Trophoblast cell (in vitro differentiated cells and primary cell): ENCODE measurements at regions not wholly inside any gene's neighbourhood (a gene's known extent, or its start where the extent isn't known, plus 50 kb on each side); places are given as distances from the start of the nearest gene placed in this dataset.
A peak's percentile ranks its signal among the peaks of the same experiment; 100 is the strongest.

Experiments used
- DNase-seq, 2 donors: peaks; one replicate each; pipeline ENCODE4 v3.0.0-alpha.2; 2016
- H2AFZ ChIP-seq: 2 replicates; pipeline ENCODE4 v1.6.1; 2013; ENCODE audit warnings: low read length, moderate library complexity, mild to moderate bottlenecking; ENCODE audit not compliant: insufficient read depth, poor library complexity
- H2AK5ac ChIP-seq: 2 replicates; pipeline ENCODE4 v1.6.1; 2013; ENCODE audit warnings: mild to moderate bottlenecking, low read length
- H2BK120ac ChIP-seq: 2 replicates; pipeline ENCODE4 v1.6.1; 2013; ENCODE audit warnings: low read length, mild to moderate bottlenecking, moderate library complexity; ENCODE audit not compliant: insufficient read depth, poor library complexity
- H2BK12ac ChIP-seq: 2 replicates; pipeline ENCODE4 v1.6.1; 2013; ENCODE audit warnings: mild to moderate bottlenecking, low read length, moderate library complexity
- H2BK5ac ChIP-seq: 2 replicates; pipeline ENCODE4 v1.6.1; 2013; ENCODE audit warnings: low read length, low read depth, moderate library complexity, mild to moderate bottlenecking; ENCODE audit not compliant: poor library complexity
- H3K14ac ChIP-seq: 2 replicates; pipeline ENCODE4 v1.6.1; 2013; ENCODE audit warnings: mild to moderate bottlenecking, low read length
- H3K18ac ChIP-seq: 2 replicates; pipeline ENCODE4 v1.6.1; 2013; ENCODE audit warnings: mild to moderate bottlenecking, low read length
- H3K23ac ChIP-seq: 2 replicates; pipeline ENCODE4 v1.6.1; 2013; ENCODE audit warnings: low read length
- H3K27ac ChIP-seq: 2 replicates; pipeline ENCODE4 v1.5.1; 2013; ENCODE audit warnings: low read depth, mild to moderate bottlenecking, inconsistent platforms, low read length, moderate library complexity
- H3K27me3 ChIP-seq: 2 replicates; pipeline ENCODE4 v1.6.1; 2013; ENCODE audit warnings: inconsistent platforms, mild to moderate bottlenecking, low read length, moderate library complexity; ENCODE audit not compliant: insufficient read depth
- H3K36me3 ChIP-seq, 2 experiments: 1 replicate in 1 of 2; 2 replicates in 1 of 2; pipeline ENCODE4 v1.6.1; 2013; ENCODE audit warnings: low read length in 2 of 2, mild to moderate bottlenecking in 2 of 2, moderate library complexity in 1 of 2; ENCODE audit not compliant: insufficient read depth in 2 of 2, control insufficient read depth in 1 of 2
- H3K4ac ChIP-seq: 2 replicates; pipeline ENCODE4 v1.6.1; 2013; ENCODE audit warnings: low read depth, mild to moderate bottlenecking, low read length, moderate library complexity
- H3K4me1 ChIP-seq, 2 experiments: 1 replicate in 1 of 2; 2 replicates in 1 of 2; pipeline ENCODE4 v1.6.1; 2013; ENCODE audit warnings: low read length in 2 of 2, mild to moderate bottlenecking in 2 of 2, moderate library complexity in 1 of 2; ENCODE audit not compliant: insufficient read depth in 2 of 2, control insufficient read depth in 1 of 2
- H3K4me2 ChIP-seq: 2 replicates; pipeline ENCODE4 v1.6.1; 2013; ENCODE audit warnings: inconsistent platforms, mild to moderate bottlenecking, low read length, moderate library complexity
- H3K4me3 ChIP-seq: 2 replicates; pipeline ENCODE4 v1.5.1; 2013; ENCODE audit warnings: mild to moderate bottlenecking, low read depth, low read length, inconsistent platforms
- H3K79me1 ChIP-seq: one replicate; pipeline ENCODE4 v1.6.1; 2013; ENCODE audit warnings: low read length
- H3K79me2 ChIP-seq: 2 replicates; pipeline ENCODE4 v1.6.1; 2013; ENCODE audit warnings: low read length, mild to moderate bottlenecking; ENCODE audit not compliant: control insufficient read depth, insufficient read depth, poor library complexity
- H3K9ac ChIP-seq: 2 replicates; pipeline ENCODE4 v1.6.1; 2013; ENCODE audit warnings: mild to moderate bottlenecking, low read length
- H3K9me3 ChIP-seq: 2 replicates; pipeline ENCODE4 v1.6.1; 2013; ENCODE audit warnings: low read depth, mild to moderate bottlenecking, control low read depth, inconsistent platforms, low read length; ENCODE audit not compliant: insufficient read depth
- H4K12ac ChIP-seq: 2 replicates; pipeline ENCODE4 v1.6.1; 2013; ENCODE audit warnings: low read depth, mild to moderate bottlenecking, low read length, moderate library complexity
- H4K8ac ChIP-seq: 2 replicates; pipeline ENCODE4 v1.6.1; 2013; ENCODE audit warnings: low read depth, mild to moderate bottlenecking, low read length, moderate library complexity
- H4K91ac ChIP-seq: one replicate; pipeline ENCODE4 v1.6.1; 2013; ENCODE audit warnings: low read depth, mild to moderate bottlenecking, low read length, moderate library complexity
- WGBS: extraction: QIAGEN DNeasy Blood & Tissue Kit; methylation state at CpG from one replicate; pipeline ENCODE4 v1.1.7; 2013; ENCODE audit warnings: missing lambda C conversion rate; ENCODE audit not compliant: insufficient read length, insufficient coverage; ENCODE audit errors: extremely low coverage; 5-methylcytosine and 5-hydroxymethylcytosine counted together

- no peak overlapping the region for H3K18ac ChIP-seq
- H2BK12ac ChIP-seq = no peak overlapping the region
- H3K4ac ChIP-seq = no peak overlapping the region
- H3K79me1 ChIP-seq = no peaks in the 10 kb centered on the region
- H3K4me3 ChIP-seq = peak overlapping the region; percentile 55
- H3K4me1 ChIP-seq = peaks cover 0 to 4% of the 10 kb centered on the region in 2 experiments
- no peak overlapping the region for H4K91ac ChIP-seq
- no peak overlapping the region for H2BK120ac ChIP-seq
- H3K9me3 ChIP-seq = no peaks in the 10 kb centered on the region
- no CpG with 5 or more reads among the region's 39 CpGs for WGBS
- no peak overlapping the region for H2AFZ ChIP-seq
- H3K4me2 ChIP-seq = peak overlapping the region; percentile 76
- H3K27me3 ChIP-seq = peaks cover 20% of the 10 kb centered on the region
- no peak overlapping the region for H3K27ac ChIP-seq
- no peak overlapping the region for H3K9ac ChIP-seq
- H4K12ac ChIP-seq = no peak overlapping the region
- no peaks in the 10 kb centered on the region for H3K36me3 ChIP-seq
- H4K8ac ChIP-seq = no peak overlapping the region
- H3K79me2 ChIP-seq = no peaks in the 10 kb centered on the region
- DNase-seq = no peak
- no peak overlapping the region for H3K14ac ChIP-seq
- no peak overlapping the region for H2AK5ac ChIP-seq
- no peak overlapping the region for H3K23ac ChIP-seq
- H2BK5ac ChIP-seq = no peak overlapping the region
These were observed 366.3 kb upstream of the ESRRG start for GRCh38 chr1:217089361-217090014.

- no CpG with 5 or more reads among the region's 13 CpGs for WGBS
- no peaks in the 10 kb centered on the region for H3K79me2 ChIP-seq
These were observed 365.5 kb upstream of the ESRRG start for GRCh38 chr1:217088521-217089284.

DNA sequence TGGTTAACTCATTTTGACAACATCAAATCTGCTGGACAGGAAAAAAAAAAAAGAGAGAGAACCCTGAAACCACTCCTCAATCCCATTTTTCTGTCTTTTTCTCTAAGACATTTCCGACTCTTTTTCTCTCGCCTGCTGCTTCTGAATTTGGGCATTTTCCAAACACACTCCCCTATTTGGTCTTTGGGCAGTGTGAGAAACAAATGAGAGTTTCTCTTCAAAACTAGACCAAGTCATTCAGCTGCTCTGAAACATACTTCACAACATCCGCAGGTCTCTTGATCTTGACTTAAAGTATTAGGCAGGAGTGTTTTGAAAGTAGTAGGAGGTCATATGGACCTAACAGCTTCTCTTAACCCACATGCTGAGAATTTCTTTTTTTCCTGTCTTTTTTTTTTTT, 364.8 kb upstream of the ESRRG start:
- H3K36me3 ChIP-seq = no peaks in the 10 kb centered on the region

More at GRCh38 chr1:217088521-217089284, 365.5 kb upstream of the ESRRG start:
- Histone ChIP-seq H3K4me2 (no peak overlapping the region), H2BK12ac (no peak overlapping the region), H3K36me3 (no peaks in the 10 kb centered on the region), H3K18ac (no peak overlapping the region), H2BK120ac (no peak overlapping the region), H3K14ac (no peak overlapping the region), H4K8ac (no peak overlapping the region), H3K4ac (no peak overlapping the region), H3K4me3 (no peak overlapping the region), H3K23ac (no peak overlapping the region), H3K27ac (no peak overlapping the region), H2AFZ (no peak overlapping the region), H3K27me3 (peaks cover 20% of the 10 kb centered on the region), H4K12ac (no peak overlapping the region), H3K4me1 (peaks cover 0 to 4% of the 10 kb centered on the region in 2 experiments), H3K9me3 (no peaks in the 10 kb centered on the region), H4K91ac (no peak overlapping the region), H2BK5ac (no peak overlapping the region), H3K79me1 (no peaks in the 10 kb centered on the region), H2AK5ac (no peak overlapping the region), H3K9ac (no peak overlapping the region)
- no peak for DNase-seq

DNA sequence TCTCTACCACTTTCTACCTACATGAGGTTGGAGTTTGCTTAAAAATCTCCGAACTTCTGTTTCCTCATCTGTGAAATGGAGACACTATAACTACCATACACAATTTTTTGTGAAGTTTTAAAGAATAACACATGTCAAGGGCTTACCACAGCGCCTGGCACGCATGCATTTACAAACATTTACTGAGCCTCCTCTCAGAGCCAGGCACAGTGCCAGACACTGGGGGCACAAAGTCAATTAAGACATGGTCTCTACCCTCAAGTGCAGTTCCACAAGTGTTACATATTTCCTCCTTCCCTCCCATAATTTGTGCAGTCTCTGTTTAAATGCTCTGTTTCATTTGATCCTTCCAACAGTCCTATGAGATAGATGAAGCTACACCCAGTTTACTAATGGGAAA, 356.4 kb upstream of the ESRRG start:
- Histone ChIP-seq H2AK5ac (no peak overlapping the region), H3K9ac (no peak overlapping the region), H3K4me1 (no peaks in the 10 kb centered on the region), H2BK12ac (no peak overlapping the region), H3K9me3 (no peaks in the 10 kb centered on the region), H2AFZ (no peak overlapping the region), H4K91ac (no peak overlapping the region), H4K8ac (no peak overlapping the region), H3K18ac (no peak overlapping the region), H2BK5ac (no peak overlapping the region), H3K27ac (no peak overlapping the region), H4K12ac (no peak overlapping the region), H3K4ac (no peak overlapping the region), H3K4me3 (no peak overlapping the region), H3K27me3 (no peaks in the 10 kb centered on the region), H3K79me2 (no peaks in the 10 kb centered on the region), H3K79me1 (no peaks in the 10 kb centered on the region), H3K4me2 (no peak overlapping the region), H3K14ac (no peak overlapping the region), H3K23ac (no peak overlapping the region), H3K36me3 (no peaks in the 10 kb centered on the region), H2BK120ac (no peak overlapping the region)
- no CpG with 5 or more reads among the region's 3 CpGs for WGBS
- no peak for DNase-seq

More for the DNA sequence above, 364.8 kb upstream of the ESRRG start:
- Histone ChIP-seq H3K4me3 (no peak overlapping the region), H2BK120ac (no peak overlapping the region), H3K4me1 (peaks cover 0 to 4% of the 10 kb centered on the region in 2 experiments), H3K14ac (no peak overlapping the region), H3K79me2 (no peaks in the 10 kb centered on the region), H3K9me3 (no peaks in the 10 kb centered on the region), H3K18ac (no peak overlapping the region), H3K23ac (no peak overlapping the region), H3K4ac (no peak overlapping the region), H2AK5ac (no peak overlapping the region), H3K4me2 (no peak overlapping the region), H2BK12ac (no peak overlapping the region), H3K79me1 (no peaks in the 10 kb centered on the region), H3K9ac (no peak overlapping the region), H4K12ac (no peak overlapping the region), H4K8ac (no peak overlapping the region), H2BK5ac (no peak overlapping the region), H2AFZ (no peak overlapping the region), H4K91ac (no peak overlapping the region), H3K27me3 (peaks cover 20% of the 10 kb centered on the region), H3K27ac (no peak overlapping the region)
- no CpG with 5 or more reads among the region's 3 CpGs for WGBS
- no peak for DNase-seq
